DOHH2 (cell line): ENCODE measurements at regions not wholly inside any gene's neighbourhood (a gene's known extent, or its start where the extent isn't known, plus 50 kb on each side); places are given as distances from the start of the nearest gene placed in this dataset.

ENCODE experiments used
- H3F3A ChIP-seq: fragments of 200-600 bp; sonication (generic), shearing (Covaris generic); 2 replicates; pipeline ENCODE4 v1.6.0; 2016; ENCODE audit warnings: antibody characterized with exemption, mild to moderate bottlenecking; ENCODE audit not compliant: control insufficient read depth, insufficient read depth
- H3K27ac ChIP-seq: fragments of 200-600 bp; sonication (generic); 2 replicates; pipeline ENCODE4 v1.5.1; 2014; ENCODE audit warnings: low read depth, mild to moderate bottlenecking, low read length, moderate library complexity
- H3K27me3 ChIP-seq: fragments of 200-600 bp; sonication (generic); 2 replicates; pipeline ENCODE4 v1.6.1; 2014; ENCODE audit warnings: mild to moderate bottlenecking, low read length, mixed read lengths; ENCODE audit not compliant: control insufficient read depth
- H3K36me3 ChIP-seq: fragments of 200-600 bp; sonication (generic); 2 replicates; pipeline ENCODE4 v1.6.1; 2014; ENCODE audit warnings: mild to moderate bottlenecking, low read length, moderate library complexity, mixed read lengths; ENCODE audit not compliant: control insufficient read depth
- H3K4me1 ChIP-seq: fragments of 200-600 bp; sonication (generic); 2 replicates; pipeline ENCODE4 v1.6.1; 2014; ENCODE audit warnings: mild to moderate bottlenecking, low read length, mixed read lengths; ENCODE audit not compliant: control insufficient read depth
- H3K4me2 ChIP-seq: fragments of 200-600 bp; sonication (generic); 2 replicates; pipeline ENCODE4 v1.6.0; 2014; ENCODE audit warnings: mild to moderate bottlenecking, low read length, moderate library complexity
- H3K4me3 ChIP-seq: fragments of 200-600 bp; sonication (generic); 2 replicates; pipeline ENCODE4 v1.5.1; 2014; ENCODE audit warnings: mild to moderate bottlenecking, low read length, mixed read lengths
- H3K79me2 ChIP-seq: fragments of 200-600 bp; sonication (generic); 2 replicates; pipeline ENCODE4 v1.6.1; 2014; ENCODE audit warnings: mild to moderate bottlenecking, low read length, mixed read lengths; ENCODE audit not compliant: control insufficient read depth
- H3K9me2 ChIP-seq: fragments of 200-600 bp; sonication (generic); replicated peaks from 2 replicates; pipeline ENCODE4 v1.6.1; 2014; ENCODE audit warnings: mild to moderate bottlenecking, low read length, mixed read lengths; ENCODE audit not compliant: control insufficient read depth
- H3K9me3 ChIP-seq: fragments of 200-600 bp; sonication (generic); 2 replicates; pipeline ENCODE4 v1.6.1; 2014; ENCODE audit warnings: antibody characterized with exemption, low read length, mixed read lengths; ENCODE audit not compliant: control insufficient read depth, insufficient read depth
- H4K20me1 ChIP-seq: fragments of 200-600 bp; sonication (generic); 2 replicates; pipeline ENCODE4 v1.6.0; 2014; ENCODE audit warnings: low read depth, mild to moderate bottlenecking, antibody characterized with exemption, low read length, moderate library complexity; ENCODE audit not compliant: control insufficient read depth, insufficient read depth
- EZH2phosphoT487 ChIP-seq: fragments of 200-600 bp; sonication (generic); IDR thresholded peaks from 2 replicates; pipeline ENCODE4 v1.6.1; 2017; ENCODE audit warnings: borderline replicate concordance, mild to moderate bottlenecking, antibody characterized with exemption, low read length, moderate library complexity, mixed read lengths
- TF ChIP-seq, protein P1 (sequence below): fragments of 200-600 bp; sonication (generic); IDR thresholded peaks from one replicate; pipeline ENCODE4 v1.5.1; 2014; ENCODE audit warnings: antibody characterized with exemption, mild to moderate bottlenecking, low read depth, low read length; ENCODE audit not compliant: poor library complexity, severe bottlenecking

DNA sequence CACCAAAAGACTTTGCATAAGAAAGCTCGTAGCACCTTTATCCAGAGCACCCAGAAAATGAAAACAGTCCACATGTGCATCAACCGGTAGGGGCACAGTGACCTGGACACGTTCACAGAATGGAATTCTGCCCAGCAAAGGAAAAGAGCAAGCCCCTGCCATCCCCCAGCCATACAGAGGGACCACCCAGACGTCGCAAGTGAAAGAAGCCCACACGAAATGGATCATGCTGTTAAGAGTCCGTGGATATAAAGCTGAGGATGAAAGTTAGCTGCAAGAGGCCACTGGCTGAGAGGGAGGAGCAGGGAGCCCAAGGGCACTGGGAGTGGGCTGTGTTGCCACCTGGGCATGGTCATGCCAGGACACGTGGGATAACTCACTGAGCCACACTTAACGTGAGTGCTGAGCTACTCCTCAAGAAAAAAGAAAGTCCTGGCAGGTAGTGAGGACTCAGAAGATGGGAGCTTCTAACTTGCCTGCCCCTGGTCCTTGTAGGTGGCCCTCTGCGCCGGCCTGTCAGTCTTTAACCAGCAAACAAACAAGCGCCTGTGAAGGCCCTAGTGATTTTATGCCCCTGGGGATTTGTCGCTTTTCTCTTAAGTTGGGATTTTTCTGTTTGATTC, 190.7 kb downstream of the C16orf95 start:
- H3K27me3 ChIP-seq, result no peaks in the 10 kb centered on the region
- no peaks in the 10 kb centered on the region for H3K9me2 ChIP-seq
- peaks cover 5% of the 10 kb centered on the region; the same call in 1 of the 2 replicates for H3K9me3 ChIP-seq
- H3K4me3 ChIP-seq, result no peak overlapping the region
- H3K36me3 ChIP-seq, result no peaks in the 10 kb centered on the region
- no peaks in the 10 kb centered on the region for H3K4me1 ChIP-seq
- H3F3A ChIP-seq, result no peaks in the 10 kb centered on the region
- H3K4me2 ChIP-seq, result no peak overlapping the region
- no peak overlapping the region for H3K27ac ChIP-seq
- no peaks in the 10 kb centered on the region for H4K20me1 ChIP-seq
- no peaks in the 10 kb centered on the region for H3K79me2 ChIP-seq
- no peak for TF ChIP-seq EZH2phosphoT487
- TF ChIP-seq, protein P1, sequence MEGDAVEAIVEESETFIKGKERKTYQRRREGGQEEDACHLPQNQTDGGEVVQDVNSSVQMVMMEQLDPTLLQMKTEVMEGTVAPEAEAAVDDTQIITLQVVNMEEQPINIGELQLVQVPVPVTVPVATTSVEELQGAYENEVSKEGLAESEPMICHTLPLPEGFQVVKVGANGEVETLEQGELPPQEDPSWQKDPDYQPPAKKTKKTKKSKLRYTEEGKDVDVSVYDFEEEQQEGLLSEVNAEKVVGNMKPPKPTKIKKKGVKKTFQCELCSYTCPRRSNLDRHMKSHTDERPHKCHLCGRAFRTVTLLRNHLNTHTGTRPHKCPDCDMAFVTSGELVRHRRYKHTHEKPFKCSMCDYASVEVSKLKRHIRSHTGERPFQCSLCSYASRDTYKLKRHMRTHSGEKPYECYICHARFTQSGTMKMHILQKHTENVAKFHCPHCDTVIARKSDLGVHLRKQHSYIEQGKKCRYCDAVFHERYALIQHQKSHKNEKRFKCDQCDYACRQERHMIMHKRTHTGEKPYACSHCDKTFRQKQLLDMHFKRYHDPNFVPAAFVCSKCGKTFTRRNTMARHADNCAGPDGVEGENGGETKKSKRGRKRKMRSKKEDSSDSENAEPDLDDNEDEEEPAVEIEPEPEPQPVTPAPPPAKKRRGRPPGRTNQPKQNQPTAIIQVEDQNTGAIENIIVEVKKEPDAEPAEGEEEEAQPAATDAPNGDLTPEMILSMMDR, result no peak

DNA sequence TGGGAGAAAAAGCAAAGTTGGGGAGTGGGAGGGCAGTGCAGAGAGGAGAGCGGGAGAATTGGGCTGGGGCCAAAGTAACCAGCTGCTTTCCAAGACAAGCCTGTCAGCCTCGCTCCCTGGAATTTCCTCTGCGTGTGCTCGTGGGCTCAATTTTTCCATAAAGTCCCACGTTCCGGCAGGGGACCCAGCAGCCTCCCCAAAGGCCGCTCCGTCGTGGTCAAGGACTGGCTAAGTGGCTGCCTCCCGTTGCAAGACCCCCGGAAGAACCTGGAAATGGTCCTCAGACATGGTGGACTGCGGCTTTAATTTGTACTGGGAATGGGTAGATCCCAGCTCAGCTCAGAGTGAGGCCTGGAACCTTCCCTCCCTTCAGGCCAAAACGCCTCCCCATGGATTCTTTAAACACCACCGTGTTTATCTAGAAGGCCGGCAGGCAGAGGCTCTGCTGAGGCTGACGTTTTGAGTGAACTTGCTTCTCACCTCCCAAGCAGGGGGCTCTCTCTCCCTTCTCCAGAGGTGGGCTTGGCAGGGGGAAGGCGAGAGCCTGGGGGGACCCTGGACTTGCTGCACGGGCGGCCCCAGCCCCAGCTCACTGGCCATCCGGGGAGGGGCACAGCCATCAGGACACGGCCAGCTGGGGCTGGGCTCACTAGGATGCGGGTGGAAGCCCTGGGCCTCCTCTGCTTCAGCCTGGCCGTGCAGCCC, 190.0 kb downstream of the C16orf95 start:
- no peaks in the 10 kb centered on the region for H3K9me2 ChIP-seq
- no peak overlapping the region for H3K4me3 ChIP-seq
- no peak overlapping the region for H3K27ac ChIP-seq
- no peaks in the 10 kb centered on the region for H4K20me1 ChIP-seq
- H3K79me2 ChIP-seq, result no peaks in the 10 kb centered on the region
- no peak for TF ChIP-seq EZH2phosphoT487
- TF ChIP-seq, protein P1, result no peak
- H3K4me2 ChIP-seq, result no peak overlapping the region
- no peaks in the 10 kb centered on the region for H3K36me3 ChIP-seq
- no peaks in the 10 kb centered on the region for H3K27me3 ChIP-seq
- no peaks in the 10 kb centered on the region for H3K4me1 ChIP-seq
- no peaks in the 10 kb centered on the region for H3F3A ChIP-seq
- H3K9me3 ChIP-seq, result peaks cover 5% of the 10 kb centered on the region; the same call in 1 of the 2 replicates

DNA sequence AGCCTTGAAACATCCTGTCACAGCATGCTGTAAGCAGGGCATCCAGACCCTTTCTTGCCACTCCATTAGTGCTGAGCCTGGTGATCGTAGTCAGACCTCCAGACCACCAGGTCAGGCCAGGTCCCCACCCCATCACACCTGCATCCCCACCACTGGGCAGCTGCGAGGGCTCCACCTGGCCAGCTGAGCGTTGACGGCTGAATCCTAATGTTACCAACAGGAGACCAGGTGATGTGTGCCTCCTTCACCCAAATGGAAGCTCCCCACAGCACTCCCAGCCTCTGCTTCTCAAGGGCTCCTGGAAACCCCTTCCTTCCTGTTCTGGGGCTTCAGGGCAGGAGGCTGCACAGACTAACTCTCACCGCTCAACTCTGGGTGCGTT, 189.4 kb downstream of the C16orf95 start:
- Histone ChIP-seq H3K9me3 (peaks cover 5% of the 10 kb centered on the region; the same call in 1 of the 2 replicates), H3K27me3 (no peaks in the 10 kb centered on the region), H3K4me1 (no peaks in the 10 kb centered on the region), H3K9me2 (no peaks in the 10 kb centered on the region), H3K36me3 (no peaks in the 10 kb centered on the region), H3K4me2 (no peak overlapping the region), H3F3A (no peaks in the 10 kb centered on the region), H3K79me2 (no peaks in the 10 kb centered on the region), H3K27ac (no peak overlapping the region), H4K20me1 (no peaks in the 10 kb centered on the region), H3K4me3 (no peak overlapping the region)
- TF ChIP-seq, protein P1, result no peak
- no peak for TF ChIP-seq EZH2phosphoT487
